Activated CD4-positive, alpha-beta T cell treated with anti-CD3 and anti-CD28 coated beads, Interleukin-2, amount 50 U/mL, for 48 hours (primary cell): ENCODE measurements at regions not wholly inside any gene's neighbourhood (a gene's known extent, or its start where the extent isn't known, plus 50 kb on each side); places are given as distances from the start of the nearest gene placed in this dataset.
"Not testable (repeated sequence)": the region's sequence is repeated elsewhere in the genome, so short reads cannot be mapped to it uniquely, and the experiment has no call there.

Experiments used
- DNase-seq, 2 experiments: peaks; one replicate each; pipeline ENCODE4 v3.0.0-alpha.2; 2020

- no peak for DNase-seq
Observed at GRCh38 chr20:60172346-60172984, 214.2 kb downstream of the CDH26 start.

- no peak for DNase-seq
Observed at GRCh38 chr20:60177080-60177479, 218.9 kb downstream of the CDH26 start.

- no peak for DNase-seq
Observed at GRCh38 chr20:60180986-60181385, 222.8 kb downstream of the CDH26 start.

GRCh38 chr20:60186412-60186811 is 228.2 kb downstream of the CDH26 start:
- no peak for DNase-seq

- no peak for DNase-seq
Observed at GRCh38 chr20:60187683-60188082, 229.5 kb downstream of the CDH26 start.

GRCh38 chr20:60191014-60191413 is 232.8 kb downstream of the CDH26 start:
- no peak for DNase-seq

GRCh38 chr20:60192326-60192725 is 234.1 kb downstream of the CDH26 start:
- DNase-seq: no peak

- DNase-seq: not testable (repeated sequence)
Observed at GRCh38 chr20:60199132-60199531, 240.9 kb downstream of the CDH26 start.

GRCh38 chr20:60199866-60200265 is 241.6 kb downstream of the CDH26 start:
- no peak for DNase-seq

- DNase-seq: no peak
Observed at GRCh38 chr20:60200305-60200918, 242.2 kb downstream of the CDH26 start.

GRCh38 chr20:60201198-60201835 is 243.1 kb downstream of the CDH26 start:
- no peak for DNase-seq

- no peak for DNase-seq
Observed at GRCh38 chr20:60202046-60202445, 243.8 kb downstream of the CDH26 start.

- no peak for DNase-seq
Observed at GRCh38 chr20:60203451-60203850, 245.2 kb downstream of the CDH26 start.

- no peak for DNase-seq
Observed at GRCh38 chr20:60204601-60205000, 246.4 kb downstream of the CDH26 start.

GRCh38 chr20:60206259-60206658 is 248.0 kb downstream of the CDH26 start:
- no peak for DNase-seq

GRCh38 chr20:60209048-60209447 is 250.8 kb downstream of the CDH26 start:
- no peak for DNase-seq

- DNase-seq: peak; percentile 70 to 73
Observed at GRCh38 chr20:60210779-60211617, 252.8 kb downstream of the CDH26 start.

- no peak for DNase-seq
Observed at GRCh38 chr20:60211618-60212463, 253.6 kb downstream of the CDH26 start.

GRCh38 chr20:60212695-60213094 is 254.5 kb downstream of the CDH26 start:
- no peak for DNase-seq

- no peak for DNase-seq
Observed at GRCh38 chr20:60213126-60213893, 255.1 kb downstream of the CDH26 start.
